ENCODE measurements at regions not wholly inside any gene's neighbourhood (a gene's known extent, or its start where the extent isn't known, plus 50 kb on each side); places are given as distances from the start of the nearest gene placed in this dataset.

DNA sequence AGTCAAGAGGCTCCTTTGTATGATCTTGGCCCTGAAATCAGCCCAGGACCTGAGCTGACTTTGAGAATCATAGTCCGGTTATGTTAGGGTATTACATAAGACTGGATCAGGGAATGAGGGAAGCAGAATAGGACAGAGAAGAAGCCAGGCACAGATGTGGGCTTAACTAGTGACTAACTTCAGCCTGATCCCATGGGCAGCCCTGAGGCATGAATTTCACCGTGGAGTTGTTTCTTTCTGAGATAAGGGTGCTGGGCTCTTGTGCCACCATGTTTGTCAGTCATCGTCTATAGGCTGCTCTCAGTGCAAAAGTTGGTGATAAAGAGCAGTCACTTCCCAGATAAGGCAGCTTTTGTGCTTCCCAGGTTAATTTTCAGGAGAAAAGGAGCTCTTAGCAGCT is 544.7 kb upstream of the SPTLC3 start:
- TF ChIP-seq CTCF (IDR thresholded peaks at IDR 0.05) (no peak), POLR2A (IDR thresholded peaks at IDR 0.05) (no peak)
